Erythroblast (primary cell): ENCODE measurements at regions not wholly inside any gene's neighbourhood (a gene's known extent, or its start where the extent isn't known, plus 50 kb on each side); places are given as distances from the start of the nearest gene placed in this dataset.

Source experiments
- GATA1 ChIP-seq: IDR thresholded peaks from 2 replicates; pipeline ENCODE4 v1.6.1; 2011; ENCODE audit warnings: low read depth, mild to moderate bottlenecking, control low read depth, low read length, moderate library complexity
- POLR2A ChIP-seq: IDR thresholded peaks from 2 replicates; pipeline ENCODE4 v1.6.1; 2011; ENCODE audit warnings: mild to moderate bottlenecking, low read length

GRCh38 chr2:133849341-133849740 lies 281.1 kb upstream of the NCKAP5 start:
- TF ChIP-seq POLR2A (no peak), GATA1 (no peak)
